ENCODE measurements at regions not wholly inside any gene's neighbourhood (a gene's known extent, or its start where the extent isn't known, plus 50 kb on each side); places are given as distances from the start of the nearest gene placed in this dataset.

DNA sequence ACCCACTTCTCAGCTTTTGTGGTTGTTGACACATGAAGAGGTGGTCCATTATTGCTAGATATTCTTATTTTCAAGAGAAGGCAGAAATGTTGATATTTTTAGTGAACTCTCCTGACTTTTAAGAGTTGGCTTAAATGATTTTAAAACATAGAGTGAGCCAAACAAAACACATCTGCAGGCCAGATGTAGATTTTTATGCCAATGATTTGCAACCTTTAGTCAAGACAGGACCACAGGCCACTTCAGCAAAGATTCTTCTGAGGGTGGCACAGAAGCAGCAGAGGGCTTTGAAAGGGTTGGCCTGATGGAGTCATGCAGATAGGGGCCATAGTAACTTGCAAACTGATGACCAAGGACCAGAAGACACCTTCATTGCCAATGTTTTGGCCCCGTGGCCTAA lies 276.5 kb upstream of the P2RY1 start:
- TF ChIP-seq CTCF (IDR thresholded peaks at IDR 0.05 in 2 of 3, conservative IDR thresholded peaks at IDR 0.05 in 1 of 3; ENCODE audit: borderline replicate concordance in 1 of 3, insufficient read depth in 1 of 3, low read depth in 2 of 3, low read length in 2 of 3) = no peak
- TF ChIP-seq FOSL1 (IDR thresholded peaks at IDR 0.05; ENCODE audit: low read depth) = no peak

GRCh38 chr3:152559246-152559645 lies 275.7 kb upstream of the P2RY1 start:
- BruUV-seq (replicated peaks) = no TSS peak
- ATAC-seq (no peak), DNase-seq (ENCODE audit: low read depth, low spot score) (no peak)
- Histone ChIP-seq H4K20me1 (ENCODE audit: insufficient read depth) (no peaks in the 10 kb centered on the region), H3K9ac (ENCODE audit: low read length) (no peak overlapping the region), H3K4me1 (ENCODE audit: control insufficient read depth in 1 of 2, insufficient read depth in 2 of 2, low read length in 2 of 2) (no peaks in the 10 kb centered on the region), H3K4me3 (replicated peaks in 1 of 2; ENCODE audit: low read depth in 1 of 2, low read length in 2 of 2) (no peak overlapping the region), H3K9me3 (ENCODE audit: control insufficient read depth in 1 of 2, insufficient read depth in 1 of 2, low read depth in 1 of 2, low read length in 2 of 2) (no peaks in the 10 kb centered on the region), H3K36me3 (ENCODE audit: control insufficient read depth in 1 of 2, insufficient read depth in 2 of 2, low read length in 2 of 2) (no peaks in the 10 kb centered on the region), H3K9me2 (ENCODE audit: insufficient read depth) (no peaks in the 10 kb centered on the region), H3K27me3 (ENCODE audit: insufficient read depth, low read length) (no peaks in the 10 kb centered on the region), H3K4me2 (ENCODE audit: low read length) (no peak overlapping the region), H3K27ac (ENCODE audit: low read depth, low read length) (no peak overlapping the region), H2AFZ (ENCODE audit: low read depth, low read length, poor library complexity, severe bottlenecking) (no peak overlapping the region), H3K79me2 (ENCODE audit: insufficient read depth, low read length) (no peaks in the 10 kb centered on the region)
- TF ChIP-seq ZFX (IDR thresholded peaks at IDR 0.05) (no peak), POLR2AphosphoS5 (IDR thresholded peaks at IDR 0.05; ENCODE audit: low read depth, low read length) (no peak), EZH2 (IDR thresholded peaks at IDR 0.05) (no peak), CTCF (IDR thresholded peaks at IDR 0.05 in 2 of 3, conservative IDR thresholded peaks at IDR 0.05 in 1 of 3; ENCODE audit: borderline replicate concordance in 1 of 3, insufficient read depth in 1 of 3, low read depth in 2 of 3, low read length in 2 of 3) (no peak), TCF7L2 (IDR thresholded peaks at IDR 0.05; ENCODE audit: borderline replicate concordance, extremely low read depth, insufficient read depth, insufficient read length) (no peak), RAD21 (IDR thresholded peaks at IDR 0.05; ENCODE audit: low read depth) (no peak), CBX3 (IDR thresholded peaks at IDR 0.05; ENCODE audit: low read depth) (no peak)
- RAD21 ChIA-PET (ENCODE audit: low non-redundant PET in 1 of 2, low total read pairs in 2 of 2, uncharacterized antibody in 2 of 2, unreplicated experiment in 2 of 2) = interaction anchor here in 1 of 2 experiments (0.7 kb wide), 1 partner anchor 22 kb away, joined by 3 read pairs; no protein-coding TSS in a partner anchor
- POLR2A ChIA-PET = no interaction called here
- CTCF ChIA-PET = no interaction called here
- intact Hi-C loops (cut with micrococcal nuclease) = no loop called here

More for the DNA sequence above, 276.5 kb upstream of the P2RY1 start:
- Histone ChIP-seq H3K27me3 (ENCODE audit: insufficient read depth, low read length) (no peaks in the 10 kb centered on the region), H3K4me3 (replicated peaks in 1 of 2; ENCODE audit: low read depth in 1 of 2, low read length in 2 of 2) (no peak overlapping the region), H3K9me2 (ENCODE audit: insufficient read depth) (no peaks in the 10 kb centered on the region), H3K9ac (ENCODE audit: low read length) (no peak overlapping the region), H3K9me3 (ENCODE audit: control insufficient read depth in 1 of 2, insufficient read depth in 1 of 2, low read depth in 1 of 2, low read length in 2 of 2) (no peaks in the 10 kb centered on the region), H3K4me2 (ENCODE audit: low read length) (no peak overlapping the region), H2AFZ (ENCODE audit: low read depth, low read length, poor library complexity, severe bottlenecking) (no peak overlapping the region), H3K36me3 (ENCODE audit: control insufficient read depth in 1 of 2, insufficient read depth in 2 of 2, low read length in 2 of 2) (no peaks in the 10 kb centered on the region), H3K27ac (ENCODE audit: low read depth, low read length) (no peak overlapping the region), H3K4me1 (ENCODE audit: control insufficient read depth in 1 of 2, insufficient read depth in 2 of 2, low read length in 2 of 2) (no peaks in the 10 kb centered on the region), H4K20me1 (ENCODE audit: insufficient read depth) (no peaks in the 10 kb centered on the region), H3K79me2 (ENCODE audit: insufficient read depth, low read length) (no peaks in the 10 kb centered on the region)
- DNase-seq (ENCODE audit: low read depth, low spot score) (no peak), ATAC-seq (no peak)
- ChIA-PET POLR2A (no interaction called here), CTCF (no interaction called here), RAD21 (ENCODE audit: low non-redundant PET in 1 of 2, low total read pairs in 2 of 2, uncharacterized antibody in 2 of 2, unreplicated experiment in 2 of 2) (no interaction called here)
- intact Hi-C loops (cut with micrococcal nuclease) = no loop called here
- BruUV-seq (replicated peaks) = no TSS peak
